AG04450 (cell line): ENCODE measurements at regions not wholly inside any gene's neighbourhood (a gene's known extent, or its start where the extent isn't known, plus 50 kb on each side); places are given as distances from the start of the nearest gene placed in this dataset.

Experiments
- CTCF ChIA-PET: fragments of 300-600, 350-600 bp; formaldehyde crosslinking; extraction: SDS; loops from one replicate; lab custom pipeline; 2022; ENCODE audit warnings: antibody characterized with exemption, inconsistent platforms; lab: Charles Lee
- POLR2A ChIA-PET: fragments of 350-600 bp; formaldehyde crosslinking; extraction: SDS; loops from one replicate; lab custom pipeline; 2021; ENCODE audit warnings: antibody characterized with exemption, inconsistent platforms; lab: Yijun Ruan, JAX
- DNase-seq: peaks from one replicate; pipeline ENCODE4 v3.0.0-alpha.2; 2011; ENCODE audit warnings: low read depth, low spot score
- H3K27ac ChIP-seq: one replicate; pipeline ENCODE4 v1.5.1; 2012; ENCODE audit warnings: low read depth, low read length, control low read depth
- H3K27me3 ChIP-seq: one replicate; pipeline ENCODE4 v1.6.0; 2012; ENCODE audit warnings: low read length; ENCODE audit not compliant: control insufficient read depth, insufficient read depth
- H3K4me3 ChIP-seq: 2 replicates; pipeline ENCODE4 v1.5.1; 2011; ENCODE audit warnings: mild to moderate bottlenecking, low read depth, low read length, control low read depth
- H3K9me3 ChIP-seq: 2 replicates; pipeline ENCODE4 v1.5.1; 2012; ENCODE audit warnings: low read length; ENCODE audit not compliant: control insufficient read depth, insufficient read depth
- TF ChIP-seq, protein P1 (sequence below): IDR thresholded peaks from 2 replicates; pipeline ENCODE4 v1.5.1; 2011; ENCODE audit warnings: low read depth, low read length, control low read depth, inconsistent platforms

DNA sequence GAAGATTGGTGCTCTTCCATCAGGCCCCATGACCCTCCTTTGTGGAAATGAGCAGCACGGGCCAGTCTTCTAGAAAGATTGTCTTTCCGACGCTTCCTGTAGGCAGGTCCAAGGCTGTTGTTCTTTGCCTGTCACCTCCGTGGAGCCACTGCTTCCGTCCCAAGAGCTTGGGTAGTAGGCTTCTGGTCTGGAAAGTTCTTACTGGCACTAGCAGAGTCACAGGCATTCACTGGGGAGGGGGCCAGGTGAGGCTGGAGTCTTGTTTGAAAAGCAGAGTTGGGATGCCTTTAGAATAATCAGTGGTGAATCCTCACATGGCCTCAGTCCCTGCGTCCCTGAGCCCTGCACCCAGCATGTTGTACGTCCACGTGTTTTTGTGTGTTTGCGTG lies 76.2 kb upstream of the ADPGK start:
- Histone ChIP-seq H3K9me3 (no peaks in the 10 kb centered on the region), H3K27me3 (no peaks in the 10 kb centered on the region), H3K4me3 (no peak overlapping the region), H3K27ac (no peak overlapping the region)
- no peak for DNase-seq
- TF ChIP-seq, protein P1, sequence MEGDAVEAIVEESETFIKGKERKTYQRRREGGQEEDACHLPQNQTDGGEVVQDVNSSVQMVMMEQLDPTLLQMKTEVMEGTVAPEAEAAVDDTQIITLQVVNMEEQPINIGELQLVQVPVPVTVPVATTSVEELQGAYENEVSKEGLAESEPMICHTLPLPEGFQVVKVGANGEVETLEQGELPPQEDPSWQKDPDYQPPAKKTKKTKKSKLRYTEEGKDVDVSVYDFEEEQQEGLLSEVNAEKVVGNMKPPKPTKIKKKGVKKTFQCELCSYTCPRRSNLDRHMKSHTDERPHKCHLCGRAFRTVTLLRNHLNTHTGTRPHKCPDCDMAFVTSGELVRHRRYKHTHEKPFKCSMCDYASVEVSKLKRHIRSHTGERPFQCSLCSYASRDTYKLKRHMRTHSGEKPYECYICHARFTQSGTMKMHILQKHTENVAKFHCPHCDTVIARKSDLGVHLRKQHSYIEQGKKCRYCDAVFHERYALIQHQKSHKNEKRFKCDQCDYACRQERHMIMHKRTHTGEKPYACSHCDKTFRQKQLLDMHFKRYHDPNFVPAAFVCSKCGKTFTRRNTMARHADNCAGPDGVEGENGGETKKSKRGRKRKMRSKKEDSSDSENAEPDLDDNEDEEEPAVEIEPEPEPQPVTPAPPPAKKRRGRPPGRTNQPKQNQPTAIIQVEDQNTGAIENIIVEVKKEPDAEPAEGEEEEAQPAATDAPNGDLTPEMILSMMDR: no peak
- ChIA-PET POLR2A (no interaction called here), CTCF (no interaction called here)

DNA sequence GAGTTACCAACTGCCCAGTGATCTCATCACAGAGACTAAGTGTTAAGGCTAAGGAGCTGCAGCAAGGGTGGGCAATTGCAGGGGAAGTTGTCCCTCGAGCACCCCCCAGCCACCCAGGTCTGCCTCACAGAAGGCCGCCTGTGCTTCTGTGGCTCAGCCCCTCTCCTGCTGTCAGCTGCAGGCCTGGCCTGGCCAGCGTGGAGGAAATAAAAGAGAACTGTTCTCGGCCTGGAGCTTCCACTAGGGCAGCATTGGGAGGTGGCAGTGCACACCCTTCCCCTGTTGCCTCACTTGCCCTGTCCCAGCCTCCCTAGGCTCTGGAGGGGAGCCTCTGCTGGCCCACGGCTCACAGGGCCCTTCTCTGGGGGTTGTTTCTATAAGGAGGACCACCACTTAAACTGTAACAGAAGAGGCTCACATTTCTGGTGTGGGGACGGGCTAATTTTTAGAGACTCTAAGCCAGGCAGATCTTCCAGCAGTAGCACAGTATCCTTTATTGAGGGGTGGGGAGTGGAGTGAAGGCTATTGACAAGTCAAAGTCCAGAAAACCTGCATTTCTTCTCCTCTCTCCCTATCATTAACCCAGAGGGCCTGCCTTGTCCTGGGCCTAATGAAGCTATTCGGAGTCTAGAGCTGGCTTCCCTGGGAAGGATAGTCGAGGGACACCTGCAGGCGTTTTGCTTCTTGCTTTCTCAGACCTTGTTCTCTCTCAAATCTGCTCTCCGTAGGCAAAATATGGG lies 75.6 kb upstream of the ADPGK start:
- H3K27ac ChIP-seq: no peak overlapping the region
- ChIA-PET CTCF (no interaction called here), POLR2A (no interaction called here)
- no peak overlapping the region for H3K4me3 ChIP-seq
- DNase-seq: no peak
- no peaks in the 10 kb centered on the region for H3K9me3 ChIP-seq
- no peaks in the 10 kb centered on the region for H3K27me3 ChIP-seq
- TF ChIP-seq, protein P1: no peak

DNA sequence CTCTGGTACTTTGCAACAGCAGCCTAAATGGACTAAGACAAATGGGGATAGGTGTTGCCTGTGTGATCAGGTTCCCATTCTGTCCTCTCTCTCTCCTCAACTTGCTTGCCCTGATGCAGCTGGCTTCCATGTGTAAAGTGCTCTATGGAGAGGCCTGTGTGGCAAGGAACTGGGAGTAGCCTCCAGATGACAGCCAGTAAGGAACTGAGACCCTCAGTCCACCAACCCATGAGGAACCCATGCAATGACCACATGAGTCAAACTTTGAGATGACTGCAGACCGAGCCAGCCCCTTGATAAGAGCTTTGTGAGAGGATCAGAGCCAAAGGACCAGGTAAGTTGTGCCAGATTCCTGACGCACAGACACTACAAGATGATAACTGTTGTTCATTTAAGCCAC lies 74.6 kb upstream of the ADPGK start:
- ChIA-PET POLR2A (no interaction called here), CTCF (no interaction called here)
- Histone ChIP-seq H3K27me3 (no peaks in the 10 kb centered on the region), H3K27ac (no peak overlapping the region), H3K9me3 (no peaks in the 10 kb centered on the region), H3K4me3 (no peak overlapping the region)
- no peak for DNase-seq
- TF ChIP-seq, protein P1: no peak

DNA sequence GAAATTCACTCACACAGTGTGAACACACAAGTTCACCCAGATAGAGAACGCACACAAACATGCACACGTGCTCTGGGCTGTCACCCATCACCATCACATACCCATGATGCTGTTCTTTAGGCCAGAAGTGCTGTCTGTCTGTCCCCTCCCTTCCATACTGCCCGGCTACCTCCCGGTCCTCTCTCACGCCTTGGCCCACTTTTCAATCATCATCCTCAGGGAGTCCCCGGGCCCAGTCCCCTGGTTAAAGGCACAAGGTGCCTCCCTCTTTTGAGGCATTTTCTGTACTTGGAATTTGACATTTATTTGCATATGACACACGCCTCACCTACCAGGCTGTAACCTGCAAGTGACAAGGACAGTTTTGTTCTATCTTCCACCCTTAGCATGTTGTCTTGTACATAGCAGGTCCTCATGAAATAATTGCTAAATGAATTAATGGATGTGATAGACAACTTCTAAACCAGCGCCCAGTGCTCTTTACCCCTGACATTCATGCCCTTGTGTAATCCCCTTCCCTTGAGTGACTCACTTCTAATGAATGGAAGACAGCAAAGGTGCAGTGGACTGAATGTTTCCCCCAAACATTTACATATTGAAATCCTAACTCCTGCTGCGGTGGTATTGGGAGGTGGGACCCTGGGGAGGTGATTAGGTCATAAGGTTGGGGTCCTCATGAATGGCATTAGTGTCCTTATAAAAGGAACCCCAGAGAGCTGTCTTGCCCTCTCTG lies 73.9 kb upstream of the ADPGK start:
- Histone ChIP-seq H3K27ac (no peak overlapping the region), H3K27me3 (no peaks in the 10 kb centered on the region), H3K9me3 (no peaks in the 10 kb centered on the region), H3K4me3 (no peak overlapping the region)
- ChIA-PET POLR2A (no interaction called here), CTCF (no interaction called here)
- TF ChIP-seq, protein P1: no peak
- DNase-seq: no peak

DNA sequence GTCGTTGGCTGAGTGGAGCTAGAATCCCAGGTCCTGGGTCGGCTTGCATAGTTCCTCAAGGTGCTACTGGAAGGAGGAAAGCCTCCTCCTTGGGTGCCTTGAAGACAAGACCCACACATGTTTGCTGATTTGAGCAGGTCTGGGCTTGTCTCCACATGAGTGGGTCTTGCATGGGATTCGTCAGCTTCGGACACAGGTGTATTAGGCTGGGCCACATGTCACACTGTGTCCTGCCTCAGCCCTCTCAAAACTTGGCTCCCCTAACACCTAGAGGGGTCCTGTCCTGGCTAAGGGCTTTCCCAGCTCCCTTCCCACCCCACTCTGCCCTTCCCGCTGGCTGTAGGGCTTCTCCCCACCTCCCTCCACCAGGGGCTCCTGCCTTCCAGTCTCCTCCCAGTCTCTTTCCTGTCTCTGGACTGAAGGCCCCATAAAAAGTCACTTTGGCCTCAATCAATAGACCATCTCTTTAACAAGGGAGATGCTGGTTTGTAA lies 73.0 kb upstream of the ADPGK start:
- ChIA-PET CTCF (no interaction called here), POLR2A (no interaction called here)
- TF ChIP-seq, protein P1: no peak

More for the DNA sequence above, 73.0 kb upstream of the ADPGK start:
- Histone ChIP-seq H3K4me3 (no peak overlapping the region), H3K27me3 (no peaks in the 10 kb centered on the region), H3K9me3 (no peaks in the 10 kb centered on the region), H3K27ac (no peak overlapping the region)
- DNase-seq: no peak
